HG02588 (cell line): ENCODE measurements at regions not wholly inside any gene's neighbourhood (a gene's known extent, or its start where the extent isn't known, plus 50 kb on each side); places are given as distances from the start of the nearest gene placed in this dataset.

Source experiments
- ATAC-seq: cut with Tn5 transposase; IDR thresholded peaks from one replicate; pipeline ENCODE4 v1.9.1; 2021; ENCODE audit warnings: mild to moderate bottlenecking, moderate library complexity; ENCODE audit not compliant: unreplicated experiment

- ATAC-seq = no peak
Measured at GRCh38 chr16:86087011-86087895, 188.3 kb downstream of the IRF8 start.

DNA sequence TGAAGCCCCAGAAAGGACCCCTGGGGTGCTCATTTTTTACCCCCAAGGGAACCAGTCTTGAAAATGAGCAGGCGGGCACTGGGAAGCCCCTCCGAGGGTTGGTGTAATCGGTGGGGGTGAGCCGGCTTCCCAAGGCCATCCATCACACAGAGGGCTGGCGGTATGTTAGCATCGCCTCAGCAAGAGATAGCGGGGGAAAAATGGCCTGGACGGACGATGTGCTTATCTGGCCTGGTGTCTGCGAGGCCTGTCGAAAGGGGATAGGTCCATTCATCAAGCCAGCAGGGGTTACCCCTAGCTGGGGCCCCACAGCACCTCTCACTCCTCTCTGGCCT, 188.9 kb downstream of the IRF8 start:
- ATAC-seq = no peak

GRCh38 chr16:86088287-86088686, 189.3 kb downstream of the IRF8 start:
- ATAC-seq = no peak

DNA sequence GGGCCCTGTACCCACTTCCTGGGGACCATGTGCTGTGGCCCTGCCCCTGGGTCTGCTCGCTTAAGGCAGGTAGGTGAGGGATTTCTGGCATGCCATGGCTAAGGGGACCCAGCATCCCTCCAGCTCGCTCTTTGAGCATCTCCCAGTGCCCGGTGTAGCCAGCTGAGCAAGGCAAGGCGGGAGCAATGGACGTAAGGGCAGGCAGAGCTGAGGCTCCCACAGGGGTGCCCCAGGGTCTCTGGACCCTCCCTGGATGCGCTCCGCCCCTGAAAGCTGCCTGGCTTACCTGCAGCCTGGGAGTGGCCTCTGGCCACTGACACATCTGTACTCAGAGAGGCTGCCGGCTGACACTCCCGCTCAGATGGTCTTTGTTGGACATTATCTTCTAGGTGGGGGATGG, 189.9 kb downstream of the IRF8 start:
- ATAC-seq = no peak

- ATAC-seq = no peak
Measured at GRCh38 chr16:86089334-86089900, 190.5 kb downstream of the IRF8 start.

DNA sequence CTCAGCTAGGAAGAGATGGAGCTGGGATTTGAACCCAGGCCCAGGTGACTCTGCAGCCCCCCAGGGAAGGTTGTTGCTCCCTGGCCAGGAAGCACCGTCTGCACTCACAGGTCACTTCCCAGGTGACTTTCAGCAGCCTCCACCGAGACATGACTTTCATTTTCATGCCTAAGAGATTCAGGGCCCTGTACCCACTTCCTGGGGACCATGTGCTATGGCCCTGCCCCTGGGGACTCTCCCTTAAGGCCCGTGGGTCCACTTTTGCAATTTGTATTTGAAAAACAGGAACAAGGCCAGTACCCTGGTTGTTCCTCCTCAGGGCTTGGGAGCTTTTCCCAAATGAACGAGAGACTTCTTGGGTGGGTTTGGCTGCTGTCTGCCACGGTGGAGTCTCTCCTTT, 191.0 kb downstream of the IRF8 start:
- ATAC-seq = no peak

DNA sequence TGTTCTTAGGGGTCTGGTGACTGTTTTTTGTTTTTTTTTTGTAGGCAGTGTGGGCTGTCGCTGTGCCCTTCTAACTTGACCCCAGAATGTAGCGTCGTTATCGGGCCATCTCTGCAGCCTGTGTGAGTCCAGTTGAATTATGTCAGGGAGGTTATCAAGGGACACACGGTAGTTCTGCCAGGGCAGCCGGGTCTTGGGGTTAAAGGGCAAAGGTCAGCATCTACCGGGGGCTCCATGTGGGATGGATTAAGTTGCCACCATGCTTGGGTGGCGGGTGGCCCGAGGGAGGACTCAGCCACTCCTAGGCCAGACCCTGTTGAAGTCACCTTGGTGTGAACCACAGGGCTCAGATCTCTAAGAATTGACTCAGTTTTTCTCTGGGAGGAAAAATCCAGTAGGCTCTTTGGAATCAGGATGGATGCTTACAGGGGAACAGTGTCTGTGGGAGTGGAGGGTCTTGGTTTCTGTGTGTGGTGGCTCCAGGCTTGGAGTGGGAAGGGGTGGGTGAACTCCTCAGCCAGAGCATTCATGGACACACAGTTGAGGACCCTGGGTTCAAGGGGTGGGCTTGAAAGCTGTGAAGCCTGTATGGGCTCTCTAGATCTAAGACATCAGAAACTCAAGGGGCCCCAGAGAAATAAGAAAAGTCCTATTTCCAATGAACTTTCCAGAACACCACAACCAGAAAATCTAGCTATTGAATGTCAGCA, 191.7 kb downstream of the IRF8 start:
- ATAC-seq = no peak

- no peak for ATAC-seq
Measured at GRCh38 chr16:86091976-86092375, 193.0 kb downstream of the IRF8 start.

- no peak for ATAC-seq
Measured at GRCh38 chr16:86092586-86093480, 193.9 kb downstream of the IRF8 start.

- no peak for ATAC-seq
Measured at GRCh38 chr16:86093801-86094750, 195.1 kb downstream of the IRF8 start.

DNA sequence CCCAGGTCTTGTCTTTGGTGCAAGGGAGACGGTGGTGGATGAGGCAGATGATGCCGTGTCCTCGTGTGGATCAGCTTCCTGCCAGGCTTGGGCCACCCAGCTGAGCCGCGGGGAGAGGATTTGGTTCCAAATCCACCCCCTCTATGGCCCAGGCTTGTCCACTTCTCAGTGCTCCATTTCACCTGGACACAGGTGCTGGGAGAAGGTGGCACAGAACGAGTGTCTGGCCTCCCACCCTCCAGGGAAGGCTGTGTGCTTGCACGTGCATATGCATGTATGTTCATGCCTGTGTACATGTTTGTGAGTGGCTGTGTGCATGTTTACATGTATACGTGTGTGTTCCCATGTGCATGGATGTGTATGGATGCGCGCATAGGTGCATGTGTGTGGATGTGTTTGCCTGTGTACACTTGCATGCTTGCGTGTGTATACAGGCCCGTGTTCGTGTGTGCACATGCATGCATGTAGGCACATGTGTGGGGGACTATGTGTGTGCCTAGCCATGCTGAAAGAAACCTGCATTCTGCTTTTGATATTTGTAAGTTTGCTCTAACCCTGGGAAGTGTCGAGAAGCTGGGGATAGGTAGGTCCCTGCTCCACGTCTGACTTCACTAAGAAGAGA, 196.3 kb downstream of the IRF8 start:
- no peak for ATAC-seq

DNA sequence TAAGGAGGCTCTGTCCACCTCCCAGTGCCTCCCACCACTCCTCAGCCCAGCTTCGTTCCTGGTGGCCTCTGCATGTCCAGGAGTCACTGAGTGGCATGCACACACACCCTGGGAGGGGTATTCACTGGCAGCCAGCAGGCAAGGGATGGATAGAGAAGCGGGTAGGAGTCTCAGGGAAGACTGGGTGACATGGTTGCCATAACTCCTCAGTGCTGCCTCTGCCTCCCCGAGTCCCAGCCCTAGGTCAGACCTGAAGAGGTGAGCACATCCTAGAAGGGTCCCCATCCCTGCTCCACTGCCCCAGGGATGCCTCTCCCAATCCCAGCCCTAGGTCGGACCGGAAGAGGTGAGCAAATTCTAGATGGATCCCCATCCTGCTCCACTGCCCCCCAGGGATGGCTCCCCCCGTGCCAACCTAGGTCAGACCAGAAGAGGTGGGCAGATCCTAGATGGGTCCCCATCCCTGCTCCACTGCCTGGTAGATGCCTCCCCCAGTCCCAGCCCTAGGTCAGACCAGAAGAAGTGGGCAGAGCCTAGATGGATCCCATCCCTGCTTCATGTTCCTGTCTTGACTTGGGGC, 197.0 kb downstream of the IRF8 start:
- no peak for ATAC-seq

DNA sequence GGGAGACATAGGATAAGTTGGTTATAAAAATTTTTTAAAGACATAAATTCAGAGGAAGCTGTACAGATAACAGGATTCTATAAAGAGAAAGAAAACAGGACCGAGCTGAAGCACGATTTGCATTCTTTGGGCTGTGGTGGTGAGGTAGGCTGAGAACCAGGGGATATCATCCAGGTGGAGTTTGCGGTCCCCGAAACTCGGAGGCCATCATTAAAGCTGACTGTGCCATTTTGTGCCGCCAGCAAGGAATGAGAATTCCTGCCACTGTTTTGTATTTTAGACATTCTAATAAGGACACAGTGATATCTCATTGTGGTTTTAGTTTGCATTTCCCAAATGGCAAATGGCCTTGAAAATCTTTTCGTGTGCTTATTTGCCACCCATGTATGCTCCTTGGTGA, 197.9 kb downstream of the IRF8 start:
- ATAC-seq = no peak

DNA sequence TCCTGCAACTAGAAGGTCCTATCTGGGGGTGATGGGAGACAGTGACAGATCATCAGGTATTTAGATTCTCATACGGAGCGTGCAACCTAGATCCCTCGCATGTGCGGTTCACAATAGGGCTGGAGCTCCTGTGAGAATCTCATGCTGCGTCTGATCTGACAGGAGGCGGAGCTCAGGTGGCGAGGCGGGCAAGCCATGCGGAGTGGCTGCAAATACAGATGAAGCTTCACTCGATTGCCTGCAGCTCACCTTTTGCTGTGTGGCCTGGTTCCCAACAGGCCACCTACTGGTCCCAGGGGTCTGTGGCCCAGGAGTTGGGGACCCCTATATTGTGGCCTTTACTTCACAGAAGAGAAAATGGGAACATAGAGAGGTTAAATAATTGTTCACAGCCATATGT, 200.4 kb downstream of the IRF8 start:
- no peak for ATAC-seq

- no peak for ATAC-seq
Measured at GRCh38 chr16:86100205-86101136, 201.5 kb downstream of the IRF8 start.

GRCh38 chr16:86101137-86101896, 202.4 kb downstream of the IRF8 start:
- no peak for ATAC-seq

- ATAC-seq = no peak
Measured at GRCh38 chr16:86101897-86102157, 202.9 kb downstream of the IRF8 start.

GRCh38 chr16:86103320-86103719, 204.4 kb downstream of the IRF8 start:
- no peak for ATAC-seq
